ENCODE measurements at regions not wholly inside any gene's neighbourhood (a gene's known extent, or its start where the extent isn't known, plus 50 kb on each side); places are given as distances from the start of the nearest gene placed in this dataset.

DNA sequence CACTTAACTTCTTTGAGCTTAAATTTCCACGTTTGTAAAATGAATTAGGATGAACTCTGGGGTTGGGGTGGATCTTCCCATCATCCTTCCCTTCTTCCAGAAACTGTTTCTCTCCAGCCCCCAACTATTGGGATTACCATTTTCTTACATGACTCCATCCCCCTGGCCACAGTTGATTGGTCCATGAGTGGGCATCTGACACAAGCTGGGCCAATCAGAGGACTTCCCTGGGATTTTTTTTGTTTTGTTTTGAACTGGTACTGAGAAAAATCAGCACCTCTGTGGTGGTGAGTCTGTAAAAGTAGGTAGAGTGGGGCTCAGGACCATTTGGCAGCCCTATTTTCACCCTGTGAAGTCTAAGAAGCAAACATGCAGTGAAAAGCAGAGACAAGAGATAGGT, 118.0 kb upstream of the SERTAD2 start:
- peaks cover 21% of the 10 kb centered on the region for H3K4me1 ChIP-seq (ENCODE audit: insufficient read depth, low read length)
- H3K79me2 ChIP-seq (ENCODE audit: insufficient read depth, low read length), result no peaks in the 10 kb centered on the region
- no peak overlapping the region for H3K9ac ChIP-seq (ENCODE audit: low read depth, low read length)
- no peak overlapping the region for H2AFZ ChIP-seq (ENCODE audit: low read depth, low read length)
- no peaks in the 10 kb centered on the region for H3K9me3 ChIP-seq (ENCODE audit: insufficient read depth, low read length, severe bottlenecking)
- no peak for DNase-seq
- H4K20me1 ChIP-seq (ENCODE audit: insufficient read depth, low read length), result no peaks in the 10 kb centered on the region
- H3K4me2 ChIP-seq (ENCODE audit: insufficient read depth, low read length), result no peak overlapping the region
- H3K27ac ChIP-seq (ENCODE audit: low read length), result no peak overlapping the region
- no peak for TF ChIP-seq EZH2 (IDR thresholded peaks at IDR 0.05; ENCODE audit: borderline replicate concordance, low read depth, low read length, severe bottlenecking)
- TF ChIP-seq, protein P1, sequence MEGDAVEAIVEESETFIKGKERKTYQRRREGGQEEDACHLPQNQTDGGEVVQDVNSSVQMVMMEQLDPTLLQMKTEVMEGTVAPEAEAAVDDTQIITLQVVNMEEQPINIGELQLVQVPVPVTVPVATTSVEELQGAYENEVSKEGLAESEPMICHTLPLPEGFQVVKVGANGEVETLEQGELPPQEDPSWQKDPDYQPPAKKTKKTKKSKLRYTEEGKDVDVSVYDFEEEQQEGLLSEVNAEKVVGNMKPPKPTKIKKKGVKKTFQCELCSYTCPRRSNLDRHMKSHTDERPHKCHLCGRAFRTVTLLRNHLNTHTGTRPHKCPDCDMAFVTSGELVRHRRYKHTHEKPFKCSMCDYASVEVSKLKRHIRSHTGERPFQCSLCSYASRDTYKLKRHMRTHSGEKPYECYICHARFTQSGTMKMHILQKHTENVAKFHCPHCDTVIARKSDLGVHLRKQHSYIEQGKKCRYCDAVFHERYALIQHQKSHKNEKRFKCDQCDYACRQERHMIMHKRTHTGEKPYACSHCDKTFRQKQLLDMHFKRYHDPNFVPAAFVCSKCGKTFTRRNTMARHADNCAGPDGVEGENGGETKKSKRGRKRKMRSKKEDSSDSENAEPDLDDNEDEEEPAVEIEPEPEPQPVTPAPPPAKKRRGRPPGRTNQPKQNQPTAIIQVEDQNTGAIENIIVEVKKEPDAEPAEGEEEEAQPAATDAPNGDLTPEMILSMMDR (IDR thresholded peaks at IDR 0.05; ENCODE audit: borderline replicate concordance, extremely low read depth, low read length, poor library complexity, severe bottlenecking), result no peak
- ATAC-seq (ENCODE audit: insufficient read depth, low read depth), result no peak
- H3K27me3 ChIP-seq (ENCODE audit: insufficient read depth, low read length, poor library complexity), result peaks cover 40% of the 10 kb centered on the region
- H3K4me3 ChIP-seq (ENCODE audit: low read depth in 1 of 2, low read length in 2 of 2), result no peak overlapping the region
- H3K36me3 ChIP-seq (ENCODE audit: insufficient read depth, low read length), result no peaks in the 10 kb centered on the region

DNA sequence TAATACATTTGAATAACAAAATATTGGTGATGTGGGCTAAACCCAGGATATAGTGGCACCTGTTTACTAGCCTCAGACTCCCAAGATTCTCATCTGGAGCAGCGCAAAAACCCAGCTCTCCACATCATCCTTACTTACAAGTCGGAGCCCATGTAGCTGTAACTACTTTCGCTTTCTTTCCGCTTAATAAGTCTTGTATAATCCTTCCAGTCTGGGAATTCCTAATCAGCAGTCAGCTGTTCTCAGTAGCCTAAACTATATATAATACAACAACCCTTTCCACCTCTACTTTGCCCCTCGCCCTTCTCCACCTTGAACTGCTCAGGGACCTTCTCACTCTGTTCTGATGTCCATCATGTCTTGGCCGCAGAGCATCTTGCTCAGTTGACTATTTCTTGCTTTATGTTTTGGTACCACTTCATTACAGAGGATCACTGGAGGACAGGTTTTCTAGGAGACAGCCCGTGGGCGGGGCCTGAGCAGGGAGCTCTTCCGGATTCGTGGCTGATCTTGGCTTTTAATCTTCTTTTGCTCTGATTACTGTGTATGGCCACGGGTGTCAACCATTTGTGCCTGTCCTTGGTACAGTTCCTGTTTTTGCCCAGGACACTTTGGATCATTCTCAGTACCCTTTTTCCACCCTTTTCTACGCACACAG, 119.9 kb upstream of the SERTAD2 start:
- no peaks in the 10 kb centered on the region for H4K20me1 ChIP-seq (ENCODE audit: insufficient read depth, low read length)
- no peaks in the 10 kb centered on the region for H3K9me3 ChIP-seq (ENCODE audit: insufficient read depth, low read length, severe bottlenecking)
- ATAC-seq (ENCODE audit: insufficient read depth, low read depth) (no peak), DNase-seq (no peak)
- H3K36me3 ChIP-seq (ENCODE audit: insufficient read depth, low read length), result no peaks in the 10 kb centered on the region
- H3K27ac ChIP-seq (ENCODE audit: low read length), result no peak overlapping the region
- H3K27me3 ChIP-seq (ENCODE audit: insufficient read depth, low read length, poor library complexity), result peaks cover 32% of the 10 kb centered on the region
- no peak overlapping the region for H3K9ac ChIP-seq (ENCODE audit: low read depth, low read length)
- no peak overlapping the region for H3K4me3 ChIP-seq (ENCODE audit: low read depth in 1 of 2, low read length in 2 of 2)
- H3K79me2 ChIP-seq (ENCODE audit: insufficient read depth, low read length), result no peaks in the 10 kb centered on the region
- peaks cover 4% of the 10 kb centered on the region for H3K4me1 ChIP-seq (ENCODE audit: insufficient read depth, low read length)
- no peak overlapping the region for H3K4me2 ChIP-seq (ENCODE audit: insufficient read depth, low read length)
- TF ChIP-seq, protein P1 (IDR thresholded peaks at IDR 0.05; ENCODE audit: borderline replicate concordance, extremely low read depth, low read length, poor library complexity, severe bottlenecking), result no peak
- no peak for TF ChIP-seq EZH2 (IDR thresholded peaks at IDR 0.05; ENCODE audit: borderline replicate concordance, low read depth, low read length, severe bottlenecking)
- no peak overlapping the region for H2AFZ ChIP-seq (ENCODE audit: low read depth, low read length)

DNA sequence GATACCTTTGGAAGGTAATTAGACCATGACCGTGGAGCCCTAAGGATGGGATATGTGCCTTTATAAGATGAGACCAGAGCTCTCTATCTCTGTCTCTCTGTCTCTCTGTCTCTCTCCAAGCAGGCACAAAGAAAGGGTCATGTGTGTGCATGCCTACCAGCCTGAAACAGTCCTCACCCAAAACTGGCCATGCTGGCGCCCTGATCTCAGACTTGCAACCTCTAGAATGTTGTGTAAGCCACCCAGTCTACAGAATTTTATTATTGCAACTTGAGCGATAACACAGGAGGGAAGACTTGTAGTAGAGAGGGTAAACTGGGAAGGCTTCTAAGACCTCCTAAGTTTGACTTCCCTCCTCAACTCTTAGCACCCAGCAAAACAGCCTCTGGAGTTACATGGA, 124.1 kb upstream of the SERTAD2 start:
- no peaks in the 10 kb centered on the region for H4K20me1 ChIP-seq (ENCODE audit: insufficient read depth, low read length)
- no peak overlapping the region for H3K4me2 ChIP-seq (ENCODE audit: insufficient read depth, low read length)
- no peak overlapping the region; the same call in 1 of the 2 replicates for H2AFZ ChIP-seq (ENCODE audit: low read depth, low read length)
- TF ChIP-seq EZH2 (IDR thresholded peaks at IDR 0.05; ENCODE audit: borderline replicate concordance, low read depth, low read length, severe bottlenecking), result no peak
- TF ChIP-seq, protein P1 (IDR thresholded peaks at IDR 0.05; ENCODE audit: borderline replicate concordance, extremely low read depth, low read length, poor library complexity, severe bottlenecking), result no peak
- H3K27me3 ChIP-seq (ENCODE audit: insufficient read depth, low read length, poor library complexity), result peaks cover 7% of the 10 kb centered on the region
- H3K9ac ChIP-seq (ENCODE audit: low read depth, low read length), result no peak overlapping the region
- H3K79me2 ChIP-seq (ENCODE audit: insufficient read depth, low read length), result no peaks in the 10 kb centered on the region
- H3K4me1 ChIP-seq (ENCODE audit: insufficient read depth, low read length), result no peaks in the 10 kb centered on the region
- no peak overlapping the region for H3K27ac ChIP-seq (ENCODE audit: low read length)
- DNase-seq (no peak), ATAC-seq (ENCODE audit: insufficient read depth, low read depth) (no peak)
- H3K4me3 ChIP-seq (ENCODE audit: low read depth in 1 of 2, low read length in 2 of 2), result no peak overlapping the region
- H3K9me3 ChIP-seq (ENCODE audit: insufficient read depth, low read length, severe bottlenecking), result no peaks in the 10 kb centered on the region
- no peaks in the 10 kb centered on the region for H3K36me3 ChIP-seq (ENCODE audit: insufficient read depth, low read length)

Measured in DND-41 (cell line).